Testis (tissue), 2 donors: ENCODE measurements at regions not wholly inside any gene's neighbourhood (a gene's known extent, or its start where the extent isn't known, plus 50 kb on each side); places are given as distances from the start of the nearest gene placed in this dataset.

Experiments
- CTCF ChIP-seq, 3 experiments: fragments of 450-650 bp in 2 of 3; fragments of 200-600 bp in 1 of 3; sonication (generic) in 1 of 3; IDR thresholded peaks; one replicate each; pipeline ENCODE4 v1.5.1; 2016 to 2019; ENCODE audit warnings: antibody characterized with exemption in 3 of 3, mild to moderate bottlenecking in 2 of 3, moderate library complexity in 1 of 3
- POLR2A ChIP-seq: fragments of 450-650 bp; IDR thresholded peaks from one replicate; pipeline ENCODE4 v1.6.1; 2017; ENCODE audit warnings: antibody characterized with exemption, mild to moderate bottlenecking, moderate library complexity

GRCh38 chr17:70288540-70289290 lies 119.4 kb downstream of the KCNJ2 start:
- TF ChIP-seq CTCF (IDR thresholded peaks at IDR 0.05) (no peak), POLR2A (no peak)
